ENCODE measurements at regions not wholly inside any gene's neighbourhood (a gene's known extent, or its start where the extent isn't known, plus 50 kb on each side); places are given as distances from the start of the nearest gene placed in this dataset.
A peak's percentile ranks its signal among the peaks of the same experiment; 100 is the strongest.

GRCh38 chr3:135513106-135514059 is 452.1 kb upstream of the PPP2R3A start (continued):
- no peak for TF ChIP-seq ETS1 (conservative IDR thresholded peaks at IDR 0.05; ENCODE audit: control insufficient read depth, low read depth, low read length)
- peak; percentile 96; the same call in 1 of the 2 replicates for TF ChIP-seq ARID3B (CRISPR knock-in tag; IDR thresholded peaks at IDR 0.05; ENCODE audit: borderline replicate concordance)
- TF ChIP-seq IRF2 (CRISPR knock-in tag; IDR thresholded peaks at IDR 0.05), result no peak
- peak in 1 of 2 experiments; percentile 98; a peak in 2 of 4 replicates for TF ChIP-seq TEAD1 (CRISPR knock-in tag; IDR thresholded peaks at IDR 0.05)
- peak; percentile 61 for TF ChIP-seq CBFA2T3 (IDR thresholded peaks at IDR 0.05)
- TF ChIP-seq ZBTB9 (CRISPR knock-in tag; IDR thresholded peaks at IDR 0.05), result peak; percentile 98
- no peak for TF ChIP-seq MNT (conservative IDR thresholded peaks at IDR 0.05)
- TF ChIP-seq BRD4 (IDR thresholded peaks at IDR 0.05), result no peak
- TF ChIP-seq POLR2B (IDR thresholded peaks at IDR 0.05; ENCODE audit: low read depth, partially characterized antibody), result no peak
- TF ChIP-seq PTRF (tag; IDR thresholded peaks at IDR 0.05), result peak; percentile 95
- TF ChIP-seq FIP1L1 (IDR thresholded peaks at IDR 0.05; ENCODE audit: low read depth, low read length, poor library complexity, severe bottlenecking), result no peak
- no peak for TF ChIP-seq FOXP4 (CRISPR knock-in tag; IDR thresholded peaks at IDR 0.05; ENCODE audit: borderline replicate concordance)
- peak; percentile 68; the same call in 1 of the 2 replicates for TF ChIP-seq GTF2E2 (tag; IDR thresholded peaks at IDR 0.05)
- TF ChIP-seq ZNF668 (CRISPR knock-in tag; IDR thresholded peaks at IDR 0.05), result peak; percentile 89; the same call in 1 of the 2 replicates
- TF ChIP-seq SP2 (IDR thresholded peaks at IDR 0.05; ENCODE audit: extremely low read depth, low read depth, low read length, poor library complexity, severe bottlenecking), result no peak
- peak; percentile 68 for TF ChIP-seq ARID1B (IDR thresholded peaks at IDR 0.05)
- TF ChIP-seq NR2C1 (IDR thresholded peaks at IDR 0.05), result no peak
- TF ChIP-seq NR2C1 (tag; IDR thresholded peaks at IDR 0.05), result peak; percentile 92
- peak; percentile 81 for TF ChIP-seq TAF9B (IDR thresholded peaks at IDR 0.05; ENCODE audit: partially characterized antibody)

Measured in K562 (cell line).